B cell (primary cell): ENCODE measurements at regions not wholly inside any gene's neighbourhood (a gene's known extent, or its start where the extent isn't known, plus 50 kb on each side); places are given as distances from the start of the nearest gene placed in this dataset.

Source experiments
- CTCF ChIP-seq: fragments of 200-600 bp; IDR thresholded peaks from one replicate; pipeline ENCODE4 v1.8.0; 2022; ENCODE audit warnings: antibody characterized with exemption, mild to moderate bottlenecking
- EZH2 ChIP-seq: IDR thresholded peaks from 2 replicates; pipeline ENCODE4 v1.6.1; 2012; ENCODE audit warnings: borderline replicate concordance, low read depth, mild to moderate bottlenecking, moderate library complexity, low read length; ENCODE audit not compliant: insufficient read depth, poor library complexity, severe bottlenecking

DNA sequence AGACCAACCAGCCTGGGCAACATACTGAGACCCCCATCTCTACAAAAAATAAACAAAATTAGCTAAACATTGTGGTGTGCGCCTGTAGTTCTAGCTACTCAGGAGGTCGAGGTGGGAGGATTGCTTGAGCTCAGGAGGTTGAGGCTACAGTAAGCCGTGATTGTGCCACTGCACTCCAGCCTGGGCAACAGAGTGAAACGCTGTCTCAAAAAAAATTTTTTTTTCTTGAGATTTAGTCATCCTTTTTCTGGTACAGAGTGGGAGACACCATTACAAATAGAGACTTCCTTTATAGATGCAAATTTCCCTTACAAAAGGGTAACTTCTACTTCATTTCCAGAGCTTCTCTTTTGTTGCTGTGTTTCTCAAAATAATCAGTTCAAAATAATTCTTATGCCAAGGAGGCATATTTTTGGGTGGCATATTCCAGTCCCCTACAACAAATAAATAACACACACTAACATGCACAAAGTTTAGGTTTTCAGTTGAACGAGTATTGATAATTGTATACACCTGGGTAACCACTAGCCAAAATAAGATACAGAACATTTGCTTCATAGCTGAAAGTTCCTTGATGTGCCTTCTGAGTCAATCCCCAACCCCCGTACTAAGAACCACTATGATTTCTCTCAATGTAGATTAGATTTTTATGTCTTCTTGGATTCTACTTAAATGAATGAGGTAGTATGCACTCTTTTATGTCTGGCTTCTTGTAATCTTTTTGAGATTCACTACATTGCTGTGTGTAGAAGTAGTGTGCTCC lies 248.9 kb upstream of the PROK2 start:
- no peak for TF ChIP-seq CTCF
- TF ChIP-seq EZH2 = no peak
